IMR-90 (cell line): ENCODE measurements at regions not wholly inside any gene's neighbourhood (a gene's known extent, or its start where the extent isn't known, plus 50 kb on each side); places are given as distances from the start of the nearest gene placed in this dataset.
A peak's percentile ranks its signal among the peaks of the same experiment; 100 is the strongest.

Source experiments
- ATAC-seq: fragments of 200-7000 bp; cut with Tn5 transposase; 2 replicates; pipeline ENCODE4 v1.9.1; 2020; ENCODE audit warnings: low read depth, mild to moderate bottlenecking, moderate library complexity
- BruUV-seq: library from RNA; stranded (reverse); fragments of 400-500 nt; replicated peaks from 2 replicates; lab custom pipeline; 2021; lab: Mats Ljungman, UMichigan
- CTCF ChIA-PET: fragments of 300-600 bp; formaldehyde crosslinking; extraction: SDS; loops from one replicate; lab custom pipeline; 2021; ENCODE audit warnings: antibody characterized with exemption; lab: Yijun Ruan, JAX
- POLR2A ChIA-PET: fragments of 300-600 bp; sonication (Branson Sonifier 250); formaldehyde crosslinking; loops from one replicate; lab custom pipeline; 2022; ENCODE audit warnings: antibody characterized with exemption; ENCODE audit not compliant: unreplicated experiment; lab: Charles Lee
- DNase-seq: peaks from one replicate; pipeline ENCODE4 v3.0.0; 2013
- H2AFZ ChIP-seq: replicated peaks from 2 replicates; pipeline ENCODE3; 2013; ENCODE audit warnings: low read length, mild to moderate bottlenecking; ENCODE audit not compliant: poor library complexity
- H2AK5ac ChIP-seq: 2 replicates; pipeline ENCODE4 v1.6.1; 2013; ENCODE audit warnings: low read depth, low read length, inconsistent platforms
- H2AK9ac ChIP-seq: replicated peaks from 2 replicates; pipeline ENCODE3; 2013; ENCODE audit warnings: mild to moderate bottlenecking, low read depth, low read length, moderate library complexity; ENCODE audit not compliant: poor library complexity
- H2BK120ac ChIP-seq: 2 replicates; pipeline ENCODE4 v1.6.1; 2013; ENCODE audit warnings: low read depth, low read length, inconsistent platforms
- H2BK15ac ChIP-seq: 3 replicates; pipeline ENCODE4 v1.6.1; 2013; ENCODE audit warnings: low read depth, low read length, inconsistent platforms
- H2BK20ac ChIP-seq: 2 replicates; pipeline ENCODE4 v1.6.1; 2013; ENCODE audit warnings: low read depth, mild to moderate bottlenecking, inconsistent platforms, low read length, moderate library complexity
- H2BK5ac ChIP-seq: 2 replicates; pipeline ENCODE4 v1.6.1; 2013; ENCODE audit warnings: mild to moderate bottlenecking, low read depth, low read length, inconsistent platforms; ENCODE audit not compliant: poor library complexity, severe bottlenecking
- H3K14ac ChIP-seq: replicated peaks from 2 replicates; pipeline ENCODE4 v1.6.1; 2013; ENCODE audit warnings: low read depth, low read length, inconsistent platforms
- H3K18ac ChIP-seq: 2 replicates; pipeline ENCODE4 v1.6.1; 2013; ENCODE audit warnings: low read depth, low read length, control low read depth
- H3K23ac ChIP-seq: 2 replicates; pipeline ENCODE4 v1.6.1; 2013; ENCODE audit warnings: low read depth, low read length, inconsistent platforms
- H3K27ac ChIP-seq: 2 replicates; pipeline ENCODE4 v1.5.1; 2013; ENCODE audit warnings: mild to moderate bottlenecking, control low read depth, low read length; ENCODE audit not compliant: insufficient read depth
- H3K27me3 ChIP-seq: 2 replicates; pipeline ENCODE4 v1.6.1; 2013; ENCODE audit warnings: low read length; ENCODE audit not compliant: control insufficient read depth, insufficient read depth
- H3K36me3 ChIP-seq: 2 replicates; pipeline ENCODE4 v1.6.1; 2013; ENCODE audit warnings: low read length, mixed read lengths; ENCODE audit not compliant: control insufficient read depth, insufficient read depth
- H3K4ac ChIP-seq: 2 replicates; pipeline ENCODE4 v1.6.1; 2013; ENCODE audit warnings: low read depth, low read length, inconsistent platforms
- H3K4me1 ChIP-seq: 2 replicates; pipeline ENCODE4 v1.6.1; 2013; ENCODE audit warnings: low read length, mixed read lengths; ENCODE audit not compliant: control insufficient read depth, insufficient read depth
- H3K4me2 ChIP-seq: 2 replicates; pipeline ENCODE4 v1.6.1; 2013; ENCODE audit warnings: low read depth, mild to moderate bottlenecking, control low read depth, low read length, moderate library complexity
- H3K4me3 ChIP-seq: 2 replicates; pipeline ENCODE4 v1.5.1; 2013; ENCODE audit warnings: low read depth, mild to moderate bottlenecking, control low read depth, low read length, moderate library complexity; ENCODE audit not compliant: insufficient read depth
- H3K56ac ChIP-seq: 2 replicates; pipeline ENCODE4 v1.6.1; 2013; ENCODE audit warnings: low read length, inconsistent platforms; ENCODE audit not compliant: insufficient read depth; ENCODE audit errors: extremely low read depth
- H3K79me1 ChIP-seq, 2 experiments: 2 replicates each; pipeline ENCODE4 v1.6.1; 2013; ENCODE audit warnings: low read length in 2 of 2, inconsistent platforms in 1 of 2, low read depth in 1 of 2
- H3K9ac ChIP-seq: 2 replicates; pipeline ENCODE4 v1.6.1; 2013; ENCODE audit warnings: low read depth, low read length, control low read depth
- H3K9me1 ChIP-seq: 2 replicates; pipeline ENCODE4 v1.6.1; 2013; ENCODE audit warnings: low read length, inconsistent platforms; ENCODE audit not compliant: insufficient read depth
- H3K9me3 ChIP-seq: 2 replicates; pipeline ENCODE4 v1.6.1; 2013; ENCODE audit warnings: low read length; ENCODE audit not compliant: control insufficient read depth, insufficient read depth
- H4K20me1 ChIP-seq: 2 replicates; pipeline ENCODE4 v1.6.1; 2013; ENCODE audit warnings: low read length, inconsistent platforms; ENCODE audit not compliant: insufficient read depth
- H4K5ac ChIP-seq: 2 replicates; pipeline ENCODE4 v1.6.1; 2013; ENCODE audit warnings: mild to moderate bottlenecking, low read depth, low read length, control low read depth
- H4K8ac ChIP-seq, 2 experiments: 2 replicates each; pipeline ENCODE4 v1.6.1; 2013; ENCODE audit warnings: low read depth in 2 of 2, low read length in 2 of 2, control low read depth in 1 of 2, inconsistent platforms in 1 of 2
- H4K91ac ChIP-seq: 2 replicates; pipeline ENCODE4 v1.6.1; 2013; ENCODE audit warnings: low read depth, low read length, inconsistent platforms; ENCODE audit not compliant: insufficient read depth
- BHLHE40 ChIP-seq: fragments of 150-350 bp; IDR thresholded peaks from 2 replicates; pipeline ENCODE4 v1.6.1; 2016; ENCODE audit warnings: mild to moderate bottlenecking, low read depth, low read length
- CEBPB ChIP-seq: IDR thresholded peaks from 2 replicates; pipeline ENCODE4 v1.6.1; 2012; ENCODE audit warnings: low read depth, low read length, improper control_type of control experiment
- CHD1 ChIP-seq: IDR thresholded peaks from 2 replicates; pipeline ENCODE4 v1.6.1; 2012; ENCODE audit warnings: low read depth, low read length, improper control_type of control experiment
- FOS ChIP-seq: fragments of 150-350 bp; IDR thresholded peaks from 2 replicates; pipeline ENCODE4 v1.6.1; 2016; ENCODE audit warnings: low read depth, low read length
- MAFK ChIP-seq: IDR thresholded peaks from 2 replicates; pipeline ENCODE4 v1.6.1; 2012; ENCODE audit warnings: low read depth, low read length, improper control_type of control experiment
- MAZ ChIP-seq: IDR thresholded peaks from 2 replicates; pipeline ENCODE4 v1.6.1; 2012; ENCODE audit warnings: low read depth, mild to moderate bottlenecking, low read length, improper control_type of control experiment, moderate library complexity, borderline replicate concordance
- MXI1 ChIP-seq: IDR thresholded peaks from 2 replicates; pipeline ENCODE4 v1.6.1; 2012; ENCODE audit warnings: low read depth, mild to moderate bottlenecking, low read length, moderate library complexity, borderline replicate concordance
- NFE2L2 ChIP-seq: fragments of 150-350 bp; IDR thresholded peaks from 2 replicates; pipeline ENCODE4 v1.6.1; 2016; ENCODE audit warnings: low read depth, mild to moderate bottlenecking, low read length
- POLR2A ChIP-seq: IDR thresholded peaks from 2 replicates; pipeline ENCODE4 v1.6.1; 2012; ENCODE audit warnings: mild to moderate bottlenecking, low read depth, low read length
- RAD21 ChIP-seq: IDR thresholded peaks from 2 replicates; pipeline ENCODE4 v1.6.1; 2012; ENCODE audit warnings: low read length, improper control_type of control experiment
- RCOR1 ChIP-seq: IDR thresholded peaks from 2 replicates; pipeline ENCODE4 v1.6.1; 2012; ENCODE audit warnings: mild to moderate bottlenecking, low read length, improper control_type of control experiment; ENCODE audit not compliant: insufficient replicate concordance
- RFX5 ChIP-seq: IDR thresholded peaks from 2 replicates; pipeline ENCODE4 v1.8.0; 2012; ENCODE audit warnings: low read depth, mild to moderate bottlenecking, low read length, moderate library complexity
- SMC3 ChIP-seq: fragments of 150-350 bp; IDR thresholded peaks from 2 replicates; pipeline ENCODE4 v1.6.1; 2016; ENCODE audit warnings: low read depth, mild to moderate bottlenecking, antibody characterized with exemption, low read length, moderate library complexity
- WGBS, 2 experiments: methylation state at CpG; one replicate each; pipeline versions ENCODE4 v1.1.5 to v1.1.7; 2013; ENCODE audit warnings: missing lambda C conversion rate in 2 of 2; ENCODE audit not compliant: insufficient read length in 1 of 2; ENCODE audit errors: extremely low coverage in 2 of 2; 5-methylcytosine and 5-hydroxymethylcytosine counted together
- dilution Hi-C: fragments of 300-500 bp; cut with HindIII; formaldehyde crosslinking; loops from one replicate; pipeline ENCODE4 v1.14.3; 2018; ENCODE audit warnings: low sequenced_read_pairs; ENCODE audit not compliant: unreplicated experiment
- in situ Hi-C: fragments of 300-500 bp; cut with MboI; formaldehyde crosslinking; loops from 3 replicates; pipeline ENCODE4 v1.14.3; 2019; ENCODE audit warnings: low sequenced_read_pairs, inconsistent platforms, mixed read lengths
- intact Hi-C: fragments of 100-400 bp; cut with micrococcal nuclease; formaldehyde crosslinking; loops from 2 replicates; pipeline ENCODE4 v1.10.0; 2022
- TF ChIP-seq, protein P1 (sequence below): fragments of 150-350 bp; IDR thresholded peaks from 2 replicates; pipeline ENCODE4 v1.6.1; 2016; ENCODE audit warnings: low read depth, mild to moderate bottlenecking, low read length, moderate library complexity, borderline replicate concordance
- TF ChIP-seq, protein P2 (sequence below): conservative IDR thresholded peaks from 2 replicates; pipeline ENCODE4 v1.5.1; 2012; ENCODE audit warnings: mild to moderate bottlenecking, low read depth, low read length, improper control_type of control experiment

DNA sequence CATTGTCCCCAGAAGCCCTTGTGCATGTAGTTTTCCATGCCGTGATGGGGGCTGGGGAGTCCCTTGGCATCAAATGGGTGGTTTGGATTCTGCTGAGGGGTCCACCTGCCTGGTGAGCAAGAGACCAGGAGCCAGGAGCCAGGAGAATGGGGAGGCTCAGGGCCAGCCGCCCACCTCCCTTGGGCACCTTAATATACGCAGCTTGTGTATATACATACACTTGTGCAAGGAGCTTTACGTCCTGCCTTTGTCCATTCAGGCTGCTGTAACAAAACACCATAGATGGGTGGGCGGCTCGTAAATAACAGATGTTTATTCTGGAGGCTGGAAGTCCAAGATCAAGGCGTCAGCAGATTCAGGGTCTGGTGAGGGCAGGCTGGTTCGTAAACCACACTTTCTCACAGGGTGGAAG lies 62.5 kb downstream of the SMIM38 start:
- BruUV-seq, result no TSS peak
- Histone ChIP-seq H3K9ac (no peak overlapping the region), H3K23ac (no peak overlapping the region), H2BK15ac (no peak overlapping the region), H2AFZ (no peak overlapping the region), H3K56ac (no peak overlapping the region), H2BK5ac (no peak overlapping the region), H3K18ac (no peak overlapping the region), H2AK5ac (no peak overlapping the region), H3K27me3 (peaks cover 5% of the 10 kb centered on the region; the same call in 1 of the 2 replicates), H3K4me1 (peaks cover 15% of the 10 kb centered on the region), H3K4me3 (no peak overlapping the region), H2BK120ac (0 out of 2 replicates have a peak overlapping the region, but pooled peaks have one; percentile 5), H2BK20ac (no peak overlapping the region), H3K27ac (no peak overlapping the region), H2AK9ac (no peak overlapping the region), H4K20me1 (0 out of 2 replicates have a peak, but pooled peaks cover 5% of the 10 kb centered on the region), H3K9me1 (peaks cover 6% of the 10 kb centered on the region; the same call in 1 of the 2 replicates), H4K5ac (no peak overlapping the region), H4K91ac (no peak overlapping the region), H3K36me3 (no peaks in the 10 kb centered on the region), H3K4me2 (no peak overlapping the region), H3K4ac (no peak overlapping the region; the same call in 1 of the 2 replicates), H3K79me1 (no peaks in the 10 kb centered on the region), H3K14ac (no peak overlapping the region), H3K9me3 (no peaks in the 10 kb centered on the region), H4K8ac (no peak overlapping the region)
- ChIA-PET POLR2A (no interaction called here), CTCF (no interaction called here)
- ATAC-seq (no peak), DNase-seq (peak; percentile 15)
- 100% methylated on average over 1 of the region's 8 CpGs; no CpG with 5 or more reads in 1 of the 2 experiments for WGBS, 2 experiments
- intact Hi-C loops, result no loop called here
- dilution Hi-C loops, result no loop called here
- no peak for TF ChIP-seq NFE2L2
- TF ChIP-seq SMC3, result no peak
- TF ChIP-seq RFX5, result no peak
- TF ChIP-seq, protein P1, sequence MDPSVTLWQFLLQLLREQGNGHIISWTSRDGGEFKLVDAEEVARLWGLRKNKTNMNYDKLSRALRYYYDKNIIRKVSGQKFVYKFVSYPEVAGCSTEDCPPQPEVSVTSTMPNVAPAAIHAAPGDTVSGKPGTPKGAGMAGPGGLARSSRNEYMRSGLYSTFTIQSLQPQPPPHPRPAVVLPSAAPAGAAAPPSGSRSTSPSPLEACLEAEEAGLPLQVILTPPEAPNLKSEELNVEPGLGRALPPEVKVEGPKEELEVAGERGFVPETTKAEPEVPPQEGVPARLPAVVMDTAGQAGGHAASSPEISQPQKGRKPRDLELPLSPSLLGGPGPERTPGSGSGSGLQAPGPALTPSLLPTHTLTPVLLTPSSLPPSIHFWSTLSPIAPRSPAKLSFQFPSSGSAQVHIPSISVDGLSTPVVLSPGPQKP, result no peak
- no peak for TF ChIP-seq RAD21
- no peak for TF ChIP-seq MAFK
- TF ChIP-seq BHLHE40, result no peak
- no peak for TF ChIP-seq MAZ
- TF ChIP-seq POLR2A, result no peak
- no peak for TF ChIP-seq CHD1
- TF ChIP-seq MXI1, result no peak
- TF ChIP-seq, protein P2, sequence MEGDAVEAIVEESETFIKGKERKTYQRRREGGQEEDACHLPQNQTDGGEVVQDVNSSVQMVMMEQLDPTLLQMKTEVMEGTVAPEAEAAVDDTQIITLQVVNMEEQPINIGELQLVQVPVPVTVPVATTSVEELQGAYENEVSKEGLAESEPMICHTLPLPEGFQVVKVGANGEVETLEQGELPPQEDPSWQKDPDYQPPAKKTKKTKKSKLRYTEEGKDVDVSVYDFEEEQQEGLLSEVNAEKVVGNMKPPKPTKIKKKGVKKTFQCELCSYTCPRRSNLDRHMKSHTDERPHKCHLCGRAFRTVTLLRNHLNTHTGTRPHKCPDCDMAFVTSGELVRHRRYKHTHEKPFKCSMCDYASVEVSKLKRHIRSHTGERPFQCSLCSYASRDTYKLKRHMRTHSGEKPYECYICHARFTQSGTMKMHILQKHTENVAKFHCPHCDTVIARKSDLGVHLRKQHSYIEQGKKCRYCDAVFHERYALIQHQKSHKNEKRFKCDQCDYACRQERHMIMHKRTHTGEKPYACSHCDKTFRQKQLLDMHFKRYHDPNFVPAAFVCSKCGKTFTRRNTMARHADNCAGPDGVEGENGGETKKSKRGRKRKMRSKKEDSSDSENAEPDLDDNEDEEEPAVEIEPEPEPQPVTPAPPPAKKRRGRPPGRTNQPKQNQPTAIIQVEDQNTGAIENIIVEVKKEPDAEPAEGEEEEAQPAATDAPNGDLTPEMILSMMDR, result no peak
- TF ChIP-seq FOS, result no peak
- TF ChIP-seq CEBPB, result no peak
- no peak for TF ChIP-seq RCOR1
- in situ Hi-C loops, result no loop called here
